Activated naive CD4-positive, alpha-beta T cell treated with anti-CD3 and anti-CD28 coated beads, Interleukin-2, amount 50 U/mL, for 24 hours (primary cell): ENCODE measurements at regions not wholly inside any gene's neighbourhood (a gene's known extent, or its start where the extent isn't known, plus 50 kb on each side); places are given as distances from the start of the nearest gene placed in this dataset.

Experiments used
- H3K27ac Mint-ChIP-seq: one replicate; pipeline ENCODE4 v1.8.0; 2021; ENCODE audit warnings: mild to moderate bottlenecking, mixed read lengths
- H3K27me3 Mint-ChIP-seq: one replicate; pipeline ENCODE4 v1.8.0; 2021; ENCODE audit warnings: mixed read lengths
- H3K36me3 Mint-ChIP-seq: one replicate; pipeline ENCODE4 v1.8.0; 2021; ENCODE audit warnings: mixed read lengths
- H3K4me1 Mint-ChIP-seq: one replicate; pipeline ENCODE4 v1.8.0; 2021; ENCODE audit warnings: mixed read lengths
- H3K4me3 Mint-ChIP-seq: one replicate; pipeline ENCODE4 v1.8.0; 2021; ENCODE audit warnings: mild to moderate bottlenecking, mixed read lengths
- H3K9me3 Mint-ChIP-seq: one replicate; pipeline ENCODE4 v1.8.0; 2021; ENCODE audit warnings: mixed read lengths

GRCh38 chr1:81551946-81552345 is 248.8 kb upstream of the ADGRL2 start:
- Mint-ChIP-seq H3K36me3 (no peaks in the 10 kb centered on the region), H3K27me3 (no peaks in the 10 kb centered on the region), H3K4me3 (no peak overlapping the region), H3K27ac (no peak overlapping the region), H3K9me3 (no peaks in the 10 kb centered on the region), H3K4me1 (no peaks in the 10 kb centered on the region)

GRCh38 chr1:81550753-81551152 is 250.0 kb upstream of the ADGRL2 start:
- Mint-ChIP-seq H3K36me3 (no peaks in the 10 kb centered on the region), H3K9me3 (no peaks in the 10 kb centered on the region), H3K4me1 (no peaks in the 10 kb centered on the region), H3K27ac (no peak overlapping the region), H3K27me3 (no peaks in the 10 kb centered on the region), H3K4me3 (no peak overlapping the region)

GRCh38 chr1:81549588-81550127 is 251.1 kb upstream of the ADGRL2 start:
- Mint-ChIP-seq H3K4me3 (no peak overlapping the region), H3K27ac (no peak overlapping the region), H3K36me3 (no peaks in the 10 kb centered on the region), H3K9me3 (no peaks in the 10 kb centered on the region), H3K4me1 (no peaks in the 10 kb centered on the region), H3K27me3 (no peaks in the 10 kb centered on the region)

- Mint-ChIP-seq H3K27ac (no peak overlapping the region), H3K4me1 (no peaks in the 10 kb centered on the region), H3K27me3 (no peaks in the 10 kb centered on the region), H3K9me3 (no peaks in the 10 kb centered on the region), H3K4me3 (no peak overlapping the region), H3K36me3 (no peaks in the 10 kb centered on the region)
These were observed 251.7 kb upstream of the ADGRL2 start for GRCh38 chr1:81548918-81549587.

GRCh38 chr1:81547912-81548303 is 252.8 kb upstream of the ADGRL2 start:
- Mint-ChIP-seq H3K9me3 (no peaks in the 10 kb centered on the region), H3K36me3 (no peaks in the 10 kb centered on the region), H3K27me3 (no peaks in the 10 kb centered on the region), H3K4me1 (no peaks in the 10 kb centered on the region), H3K4me3 (no peak overlapping the region), H3K27ac (no peak overlapping the region)

GRCh38 chr1:81547261-81547911 is 253.3 kb upstream of the ADGRL2 start:
- no peaks in the 10 kb centered on the region for H3K36me3 Mint-ChIP-seq
- no peaks in the 10 kb centered on the region for H3K9me3 Mint-ChIP-seq
- no peak overlapping the region for H3K27ac Mint-ChIP-seq
- H3K4me1 Mint-ChIP-seq: no peaks in the 10 kb centered on the region
- no peaks in the 10 kb centered on the region for H3K27me3 Mint-ChIP-seq
- H3K4me3 Mint-ChIP-seq: no peak overlapping the region

- Mint-ChIP-seq H3K27ac (no peak overlapping the region), H3K4me1 (no peaks in the 10 kb centered on the region), H3K36me3 (no peaks in the 10 kb centered on the region), H3K27me3 (no peaks in the 10 kb centered on the region), H3K4me3 (no peak overlapping the region), H3K9me3 (no peaks in the 10 kb centered on the region)
These were observed 255.0 kb upstream of the ADGRL2 start for GRCh38 chr1:81545734-81546133.

GRCh38 chr1:81543764-81544163 is 257.0 kb upstream of the ADGRL2 start:
- Mint-ChIP-seq H3K27ac (no peak overlapping the region), H3K4me1 (no peaks in the 10 kb centered on the region), H3K4me3 (no peak overlapping the region), H3K9me3 (no peaks in the 10 kb centered on the region), H3K27me3 (no peaks in the 10 kb centered on the region), H3K36me3 (no peaks in the 10 kb centered on the region)

- H3K36me3 Mint-ChIP-seq: no peaks in the 10 kb centered on the region
- H3K4me1 Mint-ChIP-seq: no peaks in the 10 kb centered on the region
- no peak overlapping the region for H3K27ac Mint-ChIP-seq
- no peak overlapping the region for H3K4me3 Mint-ChIP-seq
- H3K9me3 Mint-ChIP-seq: no peaks in the 10 kb centered on the region
- no peaks in the 10 kb centered on the region for H3K27me3 Mint-ChIP-seq
These were observed 258.5 kb upstream of the ADGRL2 start for GRCh38 chr1:81542196-81542595.

- Mint-ChIP-seq H3K4me3 (no peak overlapping the region), H3K4me1 (no peaks in the 10 kb centered on the region), H3K27me3 (no peaks in the 10 kb centered on the region), H3K9me3 (no peaks in the 10 kb centered on the region), H3K36me3 (no peaks in the 10 kb centered on the region), H3K27ac (no peak overlapping the region)
These were observed 260.5 kb upstream of the ADGRL2 start for GRCh38 chr1:81540216-81540615.

- H3K9me3 Mint-ChIP-seq: no peaks in the 10 kb centered on the region
- H3K27ac Mint-ChIP-seq: no peak overlapping the region
- no peaks in the 10 kb centered on the region for H3K36me3 Mint-ChIP-seq
- H3K27me3 Mint-ChIP-seq: peaks cover 1% of the 10 kb centered on the region
- H3K4me3 Mint-ChIP-seq: no peak overlapping the region
- H3K4me1 Mint-ChIP-seq: no peaks in the 10 kb centered on the region
These were observed 271.7 kb upstream of the ADGRL2 start for GRCh38 chr1:81529014-81529413.

GRCh38 chr1:81525085-81525484 is 275.6 kb upstream of the ADGRL2 start:
- Mint-ChIP-seq H3K36me3 (no peaks in the 10 kb centered on the region), H3K27ac (no peak overlapping the region), H3K4me3 (no peak overlapping the region), H3K4me1 (no peaks in the 10 kb centered on the region), H3K9me3 (no peaks in the 10 kb centered on the region), H3K27me3 (peaks cover 1% of the 10 kb centered on the region)

- no peaks in the 10 kb centered on the region for H3K9me3 Mint-ChIP-seq
- H3K4me1 Mint-ChIP-seq: no peaks in the 10 kb centered on the region
- no peak overlapping the region for H3K4me3 Mint-ChIP-seq
- H3K27me3 Mint-ChIP-seq: no peaks in the 10 kb centered on the region
- H3K27ac Mint-ChIP-seq: no peak overlapping the region
- H3K36me3 Mint-ChIP-seq: no peaks in the 10 kb centered on the region
These were observed 280.7 kb upstream of the ADGRL2 start for GRCh38 chr1:81519987-81520386.

GRCh38 chr1:81517987-81518386 is 282.7 kb upstream of the ADGRL2 start:
- Mint-ChIP-seq H3K4me3 (no peak overlapping the region), H3K36me3 (no peaks in the 10 kb centered on the region), H3K27me3 (no peaks in the 10 kb centered on the region), H3K9me3 (no peaks in the 10 kb centered on the region), H3K27ac (no peak overlapping the region), H3K4me1 (no peaks in the 10 kb centered on the region)

GRCh38 chr1:81513796-81514354 is 286.9 kb upstream of the ADGRL2 start:
- Mint-ChIP-seq H3K27ac (no peak overlapping the region), H3K4me3 (no peak overlapping the region), H3K27me3 (no peaks in the 10 kb centered on the region), H3K4me1 (no peaks in the 10 kb centered on the region), H3K9me3 (no peaks in the 10 kb centered on the region), H3K36me3 (no peaks in the 10 kb centered on the region)

GRCh38 chr1:81512252-81513003 is 288.3 kb upstream of the ADGRL2 start:
- no peaks in the 10 kb centered on the region for H3K36me3 Mint-ChIP-seq
- no peaks in the 10 kb centered on the region for H3K9me3 Mint-ChIP-seq
- H3K27me3 Mint-ChIP-seq: no peaks in the 10 kb centered on the region

More at GRCh38 chr1:81512252-81513003, 288.3 kb upstream of the ADGRL2 start:
- H3K4me3 Mint-ChIP-seq: no peak overlapping the region
- H3K4me1 Mint-ChIP-seq: no peaks in the 10 kb centered on the region
- no peak overlapping the region for H3K27ac Mint-ChIP-seq
